ENCODE measurements at regions not wholly inside any gene's neighbourhood (a gene's known extent, or its start where the extent isn't known, plus 50 kb on each side); places are given as distances from the start of the nearest gene placed in this dataset.

- no peaks in the 10 kb centered on the region for H3K36me3 ChIP-seq (ENCODE audit: low read depth)
- H3K27ac ChIP-seq (ENCODE audit: poor library complexity, severe bottlenecking), result no peak overlapping the region
- no peaks in the 10 kb centered on the region for H3K4me1 ChIP-seq (ENCODE audit: insufficient read depth, poor library complexity, severe bottlenecking)
- no peaks in the 10 kb centered on the region for H3K9me3 ChIP-seq (ENCODE audit: severe bottlenecking)
- no peak overlapping the region for H3K4me3 ChIP-seq (ENCODE audit: severe bottlenecking)
- no peak for TF ChIP-seq CTCF (IDR thresholded peaks at IDR 0.05; ENCODE audit: poor library complexity, severe bottlenecking)
- no peaks in the 10 kb centered on the region for H3K27me3 ChIP-seq (ENCODE audit: insufficient read depth, poor library complexity, severe bottlenecking)
- 0 out of 3 replicates have a peak, but pooled peaks have one; percentile 12 for ATAC-seq (ENCODE audit: low read depth)
- DNase-seq (ENCODE audit: low spot score), result no peak
These were observed 262.4 kb upstream of the PROK2 start for GRCh38 chr3:72047221-72047871.

- Histone ChIP-seq H3K4me3 (ENCODE audit: severe bottlenecking) (no peak overlapping the region), H3K9me3 (ENCODE audit: severe bottlenecking) (no peaks in the 10 kb centered on the region), H3K36me3 (ENCODE audit: low read depth) (no peaks in the 10 kb centered on the region), H3K4me1 (ENCODE audit: insufficient read depth, poor library complexity, severe bottlenecking) (no peaks in the 10 kb centered on the region), H3K27ac (ENCODE audit: poor library complexity, severe bottlenecking) (no peak overlapping the region), H3K27me3 (ENCODE audit: insufficient read depth, poor library complexity, severe bottlenecking) (no peaks in the 10 kb centered on the region)
- no peak for TF ChIP-seq CTCF (IDR thresholded peaks at IDR 0.05; ENCODE audit: poor library complexity, severe bottlenecking)
- no peak for ATAC-seq (ENCODE audit: low read depth)
- no peak for DNase-seq (ENCODE audit: low spot score)
These were observed 259.4 kb upstream of the PROK2 start for GRCh38 chr3:72044231-72044855.

GRCh38 chr3:72043204-72044133 is 258.5 kb upstream of the PROK2 start:
- no peaks in the 10 kb centered on the region for H3K27me3 ChIP-seq (ENCODE audit: insufficient read depth, poor library complexity, severe bottlenecking)
- no peaks in the 10 kb centered on the region for H3K36me3 ChIP-seq (ENCODE audit: low read depth)
- no peak for ATAC-seq (ENCODE audit: low read depth)

GRCh38 chr3:72042397-72043203 is 257.7 kb upstream of the PROK2 start:
- no peaks in the 10 kb centered on the region for H3K36me3 ChIP-seq (ENCODE audit: low read depth)
- H3K4me1 ChIP-seq (ENCODE audit: insufficient read depth, poor library complexity, severe bottlenecking), result no peaks in the 10 kb centered on the region
- H3K27ac ChIP-seq (ENCODE audit: poor library complexity, severe bottlenecking), result no peak overlapping the region
- no peak overlapping the region for H3K4me3 ChIP-seq (ENCODE audit: severe bottlenecking)
- no peak for TF ChIP-seq CTCF (IDR thresholded peaks at IDR 0.05; ENCODE audit: poor library complexity, severe bottlenecking)
- DNase-seq (ENCODE audit: low spot score), result no peak
- no peak; the same call in 2 of the 3 replicates for ATAC-seq (ENCODE audit: low read depth)
- H3K9me3 ChIP-seq (ENCODE audit: severe bottlenecking), result no peaks in the 10 kb centered on the region
- H3K27me3 ChIP-seq (ENCODE audit: insufficient read depth, poor library complexity, severe bottlenecking), result no peaks in the 10 kb centered on the region

More at GRCh38 chr3:72043204-72044133, 258.5 kb upstream of the PROK2 start:
- no peak for TF ChIP-seq CTCF (IDR thresholded peaks at IDR 0.05; ENCODE audit: poor library complexity, severe bottlenecking)
- no peak for DNase-seq (ENCODE audit: low spot score)
- Histone ChIP-seq H3K4me3 (ENCODE audit: severe bottlenecking) (no peak overlapping the region), H3K27ac (ENCODE audit: poor library complexity, severe bottlenecking) (no peak overlapping the region), H3K4me1 (ENCODE audit: insufficient read depth, poor library complexity, severe bottlenecking) (no peaks in the 10 kb centered on the region), H3K9me3 (ENCODE audit: severe bottlenecking) (no peaks in the 10 kb centered on the region)
